ENCODE measurements at regions not wholly inside any gene's neighbourhood (a gene's known extent, or its start where the extent isn't known, plus 50 kb on each side); places are given as distances from the start of the nearest gene placed in this dataset.

DNA sequence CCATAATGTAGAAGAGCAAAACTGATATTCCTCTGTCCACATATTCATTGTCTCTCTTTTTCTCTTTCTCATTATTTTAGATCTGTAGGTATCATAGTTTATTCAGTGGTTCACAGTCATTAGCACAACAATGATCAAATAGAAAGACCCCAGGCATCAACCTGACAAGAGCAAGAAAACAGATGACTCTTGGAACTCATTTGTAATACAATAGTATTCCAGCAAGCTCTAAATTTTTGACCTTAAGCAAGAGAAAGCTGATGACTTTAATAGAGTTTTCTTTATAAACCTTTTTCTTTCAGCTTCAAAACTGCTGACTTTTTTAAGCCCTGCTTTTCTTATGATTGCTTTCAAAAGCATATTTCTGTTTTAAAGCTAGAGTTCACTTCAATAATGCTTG, 507.5 kb upstream of the SORCS1 start:
- TF ChIP-seq, protein P1, sequence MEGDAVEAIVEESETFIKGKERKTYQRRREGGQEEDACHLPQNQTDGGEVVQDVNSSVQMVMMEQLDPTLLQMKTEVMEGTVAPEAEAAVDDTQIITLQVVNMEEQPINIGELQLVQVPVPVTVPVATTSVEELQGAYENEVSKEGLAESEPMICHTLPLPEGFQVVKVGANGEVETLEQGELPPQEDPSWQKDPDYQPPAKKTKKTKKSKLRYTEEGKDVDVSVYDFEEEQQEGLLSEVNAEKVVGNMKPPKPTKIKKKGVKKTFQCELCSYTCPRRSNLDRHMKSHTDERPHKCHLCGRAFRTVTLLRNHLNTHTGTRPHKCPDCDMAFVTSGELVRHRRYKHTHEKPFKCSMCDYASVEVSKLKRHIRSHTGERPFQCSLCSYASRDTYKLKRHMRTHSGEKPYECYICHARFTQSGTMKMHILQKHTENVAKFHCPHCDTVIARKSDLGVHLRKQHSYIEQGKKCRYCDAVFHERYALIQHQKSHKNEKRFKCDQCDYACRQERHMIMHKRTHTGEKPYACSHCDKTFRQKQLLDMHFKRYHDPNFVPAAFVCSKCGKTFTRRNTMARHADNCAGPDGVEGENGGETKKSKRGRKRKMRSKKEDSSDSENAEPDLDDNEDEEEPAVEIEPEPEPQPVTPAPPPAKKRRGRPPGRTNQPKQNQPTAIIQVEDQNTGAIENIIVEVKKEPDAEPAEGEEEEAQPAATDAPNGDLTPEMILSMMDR (conservative IDR thresholded peaks at IDR 0.05; ENCODE audit: low read depth, low read length): no peak
- no peak for TF ChIP-seq EZH2 (IDR thresholded peaks at IDR 0.05; ENCODE audit: low read length, unreplicated experiment)
